SW 1271 (cell line): ENCODE measurements at regions not wholly inside any gene's neighbourhood (a gene's known extent, or its start where the extent isn't known, plus 50 kb on each side); places are given as distances from the start of the nearest gene placed in this dataset.
"Not testable (repeated sequence)": the region's sequence is repeated elsewhere in the genome, so short reads cannot be mapped to it uniquely, and the experiment has no call there.

Experiments used
- DNase-seq, 2 experiments: peaks; one replicate each; lab custom pipeline; 2025; lab: John Stamatoyannopoulos, UW

- DNase-seq: no peak
Observed at GRCh38 chr13:22967669-22968068, 213.1 kb upstream of the SGCG start.

GRCh38 chr13:22979952-22980351 is 200.8 kb upstream of the SGCG start:
- no peak for DNase-seq

- DNase-seq: no peak
Observed at GRCh38 chr13:22980936-22981335, 199.8 kb upstream of the SGCG start.

GRCh38 chr13:22993148-22993547 is 187.6 kb upstream of the SGCG start:
- DNase-seq: no peak

GRCh38 chr13:23003446-23003845 is 177.3 kb upstream of the SGCG start:
- DNase-seq: no peak

- DNase-seq: no peak
Observed at GRCh38 chr13:23007426-23007825, 173.4 kb upstream of the SGCG start.

GRCh38 chr13:23018143-23018542 is 162.6 kb upstream of the SGCG start:
- DNase-seq: no peak

- DNase-seq: peak in 1 of 2 experiments; percentile 29
Observed at GRCh38 chr13:23020246-23020843, 160.4 kb upstream of the SGCG start.

- no peak for DNase-seq
Observed at GRCh38 chr13:23021906-23022305, 158.9 kb upstream of the SGCG start.

GRCh38 chr13:23022704-23023103 is 158.1 kb upstream of the SGCG start:
- DNase-seq: no peak

- DNase-seq: no peak
Observed at GRCh38 chr13:23025864-23026608, 154.7 kb upstream of the SGCG start.

GRCh38 chr13:23039266-23039935 is 141.4 kb upstream of the SGCG start:
- DNase-seq: no peak

- DNase-seq: no peak
Observed at GRCh38 chr13:23042181-23042580, 138.6 kb upstream of the SGCG start.

GRCh38 chr13:23044906-23045305 is 135.9 kb upstream of the SGCG start:
- DNase-seq: no peak

GRCh38 chr13:23050126-23050525 is 130.7 kb upstream of the SGCG start:
- DNase-seq: no peak

GRCh38 chr13:23053711-23054110 is 127.1 kb upstream of the SGCG start:
- not testable (repeated sequence) for DNase-seq

- no peak for DNase-seq
Observed at GRCh38 chr13:23059173-23059572, 121.6 kb upstream of the SGCG start.

GRCh38 chr13:23060959-23061358 is 119.8 kb upstream of the SGCG start:
- DNase-seq: no peak

GRCh38 chr13:23067129-23067528 is 113.7 kb upstream of the SGCG start:
- DNase-seq: no peak

GRCh38 chr13:23069566-23069965 is 111.2 kb upstream of the SGCG start:
- DNase-seq: no peak

- DNase-seq: no peak
Observed at GRCh38 chr13:23074075-23074828, 106.5 kb upstream of the SGCG start.

GRCh38 chr13:23081220-23081619 is 99.6 kb upstream of the SGCG start:
- no peak for DNase-seq

GRCh38 chr13:23081901-23082300 is 98.9 kb upstream of the SGCG start:
- DNase-seq: no peak
